HG02884 (cell line): ENCODE measurements at regions not wholly inside any gene's neighbourhood (a gene's known extent, or its start where the extent isn't known, plus 50 kb on each side); places are given as distances from the start of the nearest gene placed in this dataset.
"Not testable (repeated sequence)": the region's sequence is repeated elsewhere in the genome, so short reads cannot be mapped to it uniquely, and the experiment has no call there.

Experiments
- ATAC-seq: cut with Tn5 transposase; IDR thresholded peaks from one replicate; pipeline ENCODE4 v1.9.1; 2021; ENCODE audit warnings: mild to moderate bottlenecking, moderate library complexity; ENCODE audit not compliant: unreplicated experiment

DNA sequence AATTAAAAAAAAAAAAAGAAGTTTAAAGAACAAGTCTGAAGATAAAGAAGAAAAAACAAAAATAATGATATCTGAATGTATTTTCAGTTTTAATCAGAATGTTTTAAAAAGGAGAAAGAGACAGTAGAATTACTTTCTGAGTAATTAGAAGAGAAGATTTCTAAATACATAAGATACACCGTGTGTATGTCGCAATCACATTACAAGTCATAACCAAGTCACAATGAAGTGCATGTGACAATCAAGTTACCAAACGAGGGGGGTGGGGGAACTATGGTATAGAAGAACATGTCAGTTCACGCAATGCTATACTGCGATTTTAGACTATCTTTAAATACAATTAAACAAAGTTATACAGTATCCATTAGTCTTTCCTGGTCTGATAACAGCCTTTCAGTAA is 1464.1 kb upstream of the FLRT2 start:
- ATAC-seq, result no peak

DNA sequence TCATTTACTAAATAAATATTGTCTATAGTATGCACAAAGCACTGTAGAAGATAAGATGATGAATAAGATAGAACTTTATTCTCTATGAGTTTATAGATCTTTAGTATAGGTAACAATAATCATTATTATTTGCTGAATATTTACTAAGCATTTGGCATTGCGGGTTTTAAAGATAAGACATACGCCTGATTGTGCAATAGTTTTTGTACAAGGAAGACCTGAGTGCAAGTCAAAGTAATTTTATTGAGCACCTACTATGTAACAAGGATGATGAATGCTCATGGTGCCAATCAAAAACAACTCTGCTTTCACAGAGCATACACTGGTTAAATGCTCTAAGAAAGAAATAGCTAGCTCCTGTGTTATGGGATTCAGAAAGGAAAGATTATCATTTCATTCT is 1461.7 kb upstream of the FLRT2 start:
- no peak for ATAC-seq

DNA sequence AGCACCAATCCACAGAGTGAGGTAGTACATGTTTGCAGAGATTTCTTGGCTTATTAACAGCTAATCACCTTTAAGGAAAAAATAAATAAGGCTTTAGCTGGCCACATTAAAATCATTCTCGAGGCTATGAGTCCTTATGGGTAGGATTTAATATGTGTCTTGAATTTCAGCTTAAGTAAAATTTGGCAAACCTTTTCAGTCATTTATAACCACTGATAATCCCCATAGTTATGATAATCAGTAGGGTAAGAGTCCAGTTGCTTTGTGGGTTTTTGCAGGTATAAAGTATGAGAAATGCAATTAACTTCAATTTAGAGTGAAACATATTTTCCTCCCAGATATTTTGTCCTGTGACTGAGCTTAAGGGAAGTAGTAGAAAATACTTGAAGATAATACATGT is 1458.9 kb upstream of the FLRT2 start:
- no peak for ATAC-seq

DNA sequence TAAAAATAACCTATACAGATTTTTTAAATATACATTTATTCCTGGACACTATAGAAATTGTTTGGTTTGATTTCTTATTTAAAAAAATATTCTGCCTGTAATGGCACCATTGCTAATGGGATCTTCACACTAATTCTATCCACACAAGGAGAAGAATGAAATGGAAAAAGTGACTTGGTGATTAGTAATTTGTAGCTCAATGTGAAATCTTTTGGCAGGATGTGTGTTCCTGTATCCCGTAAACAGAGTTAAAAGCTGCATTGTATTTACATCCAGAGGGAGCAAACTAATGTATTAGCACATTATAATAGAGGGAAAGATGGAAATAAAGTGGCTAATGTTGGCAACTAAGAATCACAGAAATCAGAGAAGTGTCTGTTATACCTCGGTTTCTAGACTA is 1455.3 kb upstream of the FLRT2 start:
- ATAC-seq, result no peak

DNA sequence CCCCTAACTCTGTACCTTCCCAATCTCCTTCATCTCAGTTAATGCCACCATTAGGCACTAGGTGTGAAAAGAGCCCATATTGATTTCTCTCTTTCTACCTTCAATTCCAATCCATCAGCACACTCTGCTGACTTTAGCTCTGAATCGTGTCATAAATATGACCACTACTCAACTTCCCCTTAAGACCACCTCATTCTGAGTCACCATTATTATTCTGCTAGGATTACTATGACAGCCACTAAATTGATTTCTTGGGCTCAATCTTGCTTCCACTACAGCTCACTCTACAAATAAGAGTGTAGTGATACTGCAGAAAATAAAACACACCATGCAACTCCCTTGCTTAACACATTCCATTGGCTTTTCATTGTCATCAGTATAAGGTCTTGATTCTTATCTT is 1449.0 kb upstream of the FLRT2 start:
- ATAC-seq, result no peak

DNA sequence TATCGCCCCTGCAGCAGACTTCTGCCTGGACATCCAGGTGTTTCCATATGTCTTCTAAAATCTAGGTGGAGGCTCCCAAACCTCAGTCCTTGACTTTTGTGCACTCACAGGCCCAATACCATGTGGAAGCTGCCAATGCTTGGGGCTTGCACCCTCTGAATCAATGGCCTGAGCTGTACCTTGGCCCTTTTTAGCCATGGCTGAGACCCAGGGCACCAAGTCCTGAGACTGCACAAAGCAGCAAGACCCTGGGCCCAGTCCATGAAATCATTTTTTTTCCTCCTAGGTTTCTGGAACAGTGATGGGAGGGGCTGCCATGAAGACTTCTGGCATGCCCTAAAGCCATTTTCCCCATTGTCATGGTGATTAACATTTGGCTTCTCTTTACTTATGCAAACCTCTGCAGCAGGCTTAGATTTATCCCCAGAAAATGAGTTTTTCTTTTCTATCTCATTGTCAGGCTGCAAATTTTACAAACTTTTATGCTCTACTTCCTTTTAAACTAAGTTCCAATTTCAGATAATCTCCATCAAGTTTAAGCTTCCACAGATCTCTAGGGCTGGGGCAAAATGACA is 1445.8 kb upstream of the FLRT2 start:
- no peak for ATAC-seq

DNA sequence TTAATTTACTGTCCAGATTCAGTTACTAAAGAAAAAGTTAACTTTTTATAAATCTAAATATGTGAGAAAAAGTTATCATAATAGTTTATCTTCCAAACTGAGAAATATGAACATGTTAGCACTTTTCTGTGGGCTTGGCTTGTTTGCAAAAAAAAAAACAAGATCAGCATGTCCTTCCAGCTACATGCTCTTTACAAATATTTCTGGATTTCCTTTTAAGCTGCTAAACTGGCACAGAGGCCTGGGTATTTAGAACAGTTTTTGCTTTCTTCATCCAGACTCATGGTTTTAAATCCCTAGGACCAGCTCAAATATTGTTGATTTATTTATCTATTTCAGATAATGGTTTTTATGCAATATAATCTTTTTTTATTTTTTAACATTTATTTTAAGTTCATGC is 1444.5 kb upstream of the FLRT2 start:
- ATAC-seq, result no peak

DNA sequence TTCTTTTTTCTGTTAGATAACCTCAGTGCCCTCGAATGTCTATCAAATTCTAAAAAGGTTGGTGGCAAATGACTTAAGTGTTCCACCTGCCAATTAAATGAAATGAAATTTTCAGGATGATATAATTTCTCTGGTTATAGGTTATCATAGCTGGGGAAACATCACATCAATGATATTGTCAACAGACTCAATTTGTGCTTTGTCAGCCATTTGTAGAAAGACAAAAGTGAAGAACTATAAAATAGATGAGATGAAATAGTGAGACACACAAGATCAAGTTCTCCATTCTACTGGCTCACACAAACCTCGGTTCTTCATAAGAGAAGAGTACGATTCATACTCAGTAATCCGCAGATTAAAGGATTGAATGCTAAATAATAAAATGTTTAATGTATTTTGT is 1443.2 kb upstream of the FLRT2 start:
- no peak for ATAC-seq

DNA sequence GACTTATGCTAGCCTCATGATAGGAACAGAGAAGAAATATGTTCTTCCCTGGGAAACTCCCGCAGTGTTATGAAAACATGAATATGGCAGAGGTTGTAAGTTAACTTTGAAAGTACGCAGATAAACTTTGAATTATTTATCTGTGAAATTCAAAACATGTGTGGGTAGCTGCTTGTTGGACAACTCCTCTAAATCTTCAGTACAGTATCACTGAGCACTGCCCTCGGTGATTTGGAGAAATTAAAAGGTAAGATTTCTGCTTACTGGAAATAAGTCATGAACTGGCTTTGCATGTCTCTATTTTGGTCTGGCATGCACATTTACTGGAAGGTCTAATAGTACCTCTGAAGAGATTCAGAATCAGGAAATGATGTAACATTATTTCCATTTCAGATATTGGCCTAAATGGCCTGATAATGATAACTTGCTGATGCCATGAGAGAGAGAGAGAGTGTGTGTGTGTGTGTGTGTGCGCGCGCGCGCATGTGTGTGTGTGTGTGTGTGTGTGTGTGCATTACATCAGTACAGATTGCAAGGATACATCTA is 1441.9 kb upstream of the FLRT2 start:
- ATAC-seq, result no peak

DNA sequence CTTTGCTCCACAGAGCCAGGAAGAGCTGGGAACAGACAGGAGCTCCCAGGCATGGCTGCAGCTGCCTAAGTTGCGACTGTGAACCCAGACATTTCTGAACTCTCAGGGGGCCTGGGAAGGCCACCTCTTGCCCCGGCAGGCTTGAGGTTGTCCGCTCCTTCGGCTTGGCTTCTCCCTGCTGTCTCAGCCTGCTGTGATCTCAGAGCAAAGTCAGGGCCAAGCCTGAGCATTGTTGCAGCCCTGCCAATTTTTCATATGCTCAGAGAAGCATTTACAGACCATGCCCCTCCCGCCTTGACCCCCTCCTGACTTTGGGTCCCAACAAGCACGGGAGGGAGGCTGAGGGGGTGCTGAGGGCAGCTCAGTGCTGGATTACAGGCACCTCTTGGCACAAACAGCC is 1439.1 kb upstream of the FLRT2 start:
- ATAC-seq, result no peak

DNA sequence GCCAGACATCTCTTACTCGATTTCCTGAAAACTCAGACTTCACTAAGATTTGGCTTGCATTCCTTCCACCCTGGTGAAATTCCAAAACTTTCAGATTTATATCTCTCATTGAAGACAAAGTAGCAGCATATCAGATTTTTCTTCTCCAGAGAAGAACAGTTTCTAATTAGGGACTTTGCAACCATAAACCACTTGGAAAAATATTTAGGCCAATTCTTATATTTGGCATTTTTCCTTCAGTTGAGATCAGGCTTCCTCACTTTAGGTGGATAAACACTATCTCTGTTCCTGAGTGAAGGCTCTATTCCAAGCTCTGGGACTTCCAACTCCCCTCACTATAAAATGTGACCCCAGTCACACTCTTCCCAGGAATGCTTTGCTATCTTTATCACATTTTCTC is 1434.3 kb upstream of the FLRT2 start:
- no peak for ATAC-seq

DNA sequence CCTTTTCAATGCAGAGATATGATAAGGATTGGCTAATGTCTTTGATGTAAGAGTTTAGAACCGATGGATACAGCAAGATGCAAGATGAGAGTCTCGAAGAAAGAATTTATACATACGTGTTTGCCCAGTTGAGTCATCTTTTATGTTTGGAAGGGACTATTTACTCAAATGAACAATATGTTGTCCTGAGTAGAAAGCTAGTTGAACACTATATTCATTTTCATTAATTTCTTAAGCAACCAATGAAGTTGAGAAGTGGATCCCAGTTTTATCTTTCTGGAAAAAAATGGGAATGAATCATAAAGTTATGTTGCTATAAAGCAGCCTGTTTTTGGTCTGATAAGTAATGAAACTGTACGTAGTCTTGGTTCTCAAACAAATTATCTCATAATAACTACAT is 1431.7 kb upstream of the FLRT2 start:
- no peak for ATAC-seq

DNA sequence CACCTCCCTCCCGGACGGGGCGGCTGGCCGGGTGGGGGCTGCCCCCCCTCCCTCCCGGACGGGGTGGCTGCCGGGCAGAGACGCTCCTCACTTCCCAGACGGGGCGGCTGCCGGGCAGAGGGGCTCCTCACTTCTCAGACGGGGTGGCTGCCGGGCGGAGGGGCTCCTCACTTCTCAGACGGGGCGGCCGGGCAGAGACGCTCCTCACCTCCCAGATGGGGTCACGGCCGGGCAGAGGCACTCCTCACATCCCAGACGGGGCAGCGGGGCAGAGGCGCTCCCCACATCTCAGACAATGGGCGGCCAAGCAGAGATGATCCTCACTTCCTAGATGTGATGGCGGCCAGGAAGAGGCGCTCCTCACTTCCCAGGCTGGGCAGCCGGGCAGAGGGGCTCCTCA is 1430.4 kb upstream of the FLRT2 start:
- ATAC-seq, result not testable (repeated sequence)

DNA sequence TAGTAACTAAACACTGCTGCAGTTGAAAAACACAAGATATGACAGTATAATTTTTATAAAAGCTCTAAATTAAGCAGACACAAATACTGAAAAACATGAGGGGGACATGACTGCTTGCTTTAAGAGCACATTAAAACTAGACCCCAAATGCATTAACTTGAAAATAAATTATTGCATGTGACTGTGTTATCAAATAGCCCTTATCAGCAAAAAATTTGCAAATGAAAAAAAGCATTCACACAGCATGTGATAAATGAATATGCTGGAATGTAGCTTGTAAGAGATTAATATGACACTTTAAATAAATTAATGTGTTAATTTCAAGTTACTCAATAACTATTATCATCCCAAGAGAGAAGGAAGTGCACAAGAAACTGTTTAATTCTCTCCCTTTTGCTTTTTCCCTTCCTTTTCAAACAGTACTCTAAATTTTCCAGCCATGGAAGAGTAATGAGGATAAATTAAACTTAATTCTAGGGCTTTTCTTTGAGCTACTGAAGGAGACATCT is 1422.1 kb upstream of the FLRT2 start:
- ATAC-seq, result no peak

DNA sequence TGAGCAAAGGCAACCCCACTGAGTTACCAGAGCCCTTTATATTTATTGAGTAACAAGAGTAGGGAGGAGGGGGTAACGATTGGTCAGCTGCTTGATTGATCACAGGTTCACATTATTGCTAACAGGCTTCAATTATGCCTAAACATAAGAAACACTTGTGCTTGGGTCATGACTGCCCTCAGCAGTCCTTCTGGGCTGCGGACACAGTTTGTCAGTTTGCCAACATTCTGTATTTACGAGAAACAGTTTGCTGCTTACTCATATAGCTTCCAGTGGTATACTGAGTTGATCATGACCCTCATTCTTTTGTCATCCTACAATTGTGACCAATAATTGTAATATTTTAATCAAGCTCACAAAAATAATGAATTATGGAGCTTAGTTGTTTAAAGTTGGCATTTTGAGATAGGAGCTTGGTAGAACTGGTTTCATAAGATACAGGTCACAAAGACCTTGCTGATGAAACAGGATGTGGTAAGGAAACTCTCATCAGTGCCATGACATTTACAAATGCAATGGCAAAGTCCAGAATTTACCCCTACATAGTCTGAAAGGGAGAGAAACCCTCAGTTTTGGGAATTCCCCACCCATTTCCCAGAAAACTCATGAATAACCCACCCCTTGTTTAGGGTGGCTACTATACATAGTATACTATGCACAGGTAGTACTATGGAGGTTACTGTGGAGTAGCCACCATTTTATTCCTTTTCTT is 1421.0 kb upstream of the FLRT2 start:
- ATAC-seq, result no peak

DNA sequence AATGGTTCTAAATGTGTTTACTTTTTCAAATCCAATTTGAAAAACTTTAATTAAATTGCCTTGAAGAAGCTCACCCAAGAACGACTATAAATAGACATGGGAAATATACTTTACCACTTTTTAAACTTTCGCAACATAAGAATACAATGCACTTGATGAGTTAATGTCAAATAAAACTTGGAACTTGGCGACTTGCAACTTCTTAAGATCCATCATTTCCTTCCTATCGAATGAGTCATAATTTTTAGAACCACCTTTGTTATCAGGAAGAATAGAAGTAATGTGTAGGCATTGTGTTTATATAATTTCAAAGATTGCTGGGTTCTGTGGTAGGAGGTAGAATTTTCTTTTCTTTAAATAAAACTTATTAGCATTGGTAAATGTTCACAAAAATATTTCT is 1417.4 kb upstream of the FLRT2 start:
- ATAC-seq, result no peak

DNA sequence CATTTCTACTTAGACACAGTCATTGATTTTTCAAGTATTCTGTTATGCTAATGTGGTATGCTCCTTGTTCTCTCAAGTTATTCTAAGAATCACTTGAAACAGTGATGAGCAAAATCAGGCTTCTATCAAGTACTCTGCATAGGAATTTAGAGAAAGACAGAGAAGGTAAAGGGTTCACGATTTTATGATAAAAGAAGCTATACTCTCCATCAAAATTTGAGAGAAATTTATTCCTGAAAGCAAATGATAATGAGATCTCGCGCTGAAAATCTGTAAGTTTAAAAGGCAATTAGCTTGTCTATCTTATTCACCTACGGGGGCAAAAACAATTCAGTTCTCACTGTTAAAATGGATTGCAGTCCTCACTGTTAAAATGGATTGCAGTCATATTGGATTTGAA is 1404.3 kb upstream of the FLRT2 start:
- ATAC-seq, result no peak

DNA sequence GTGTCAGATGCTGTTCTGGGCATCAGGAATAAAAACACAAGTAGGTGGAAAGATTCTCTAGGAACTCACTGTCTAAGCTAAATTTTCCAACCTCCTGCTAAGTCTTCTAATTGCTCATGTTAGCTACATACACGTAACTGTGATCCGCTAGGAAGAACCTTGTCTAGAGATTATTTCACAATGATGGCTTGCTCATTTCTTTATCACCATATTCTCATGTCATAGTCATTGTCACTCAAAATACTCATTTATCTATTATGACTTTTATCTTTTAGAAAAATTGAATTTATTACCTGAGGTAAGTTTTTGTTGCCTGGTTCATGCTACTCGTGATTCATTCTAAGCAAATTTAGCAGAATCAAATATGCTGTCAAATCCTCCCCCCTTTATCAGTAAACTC is 1402.4 kb upstream of the FLRT2 start:
- ATAC-seq, result no peak

DNA sequence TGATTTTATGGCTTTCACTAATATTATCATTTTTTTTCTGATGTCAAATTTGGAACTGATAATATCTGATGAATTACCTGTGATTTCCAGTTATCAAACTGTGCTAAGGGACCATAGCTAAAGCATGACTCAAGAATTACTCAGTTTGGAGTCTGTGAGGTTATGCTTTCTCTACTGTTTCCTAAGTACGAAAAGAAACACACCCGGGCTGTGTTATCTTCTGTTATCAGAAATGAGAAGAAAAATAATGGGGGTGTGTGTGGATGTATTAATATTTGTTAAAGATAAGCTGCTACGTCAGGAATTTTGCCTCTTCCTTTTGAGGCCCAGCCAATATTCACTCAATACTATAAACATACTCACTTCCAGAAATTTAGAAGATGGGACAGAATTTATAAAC is 1401.9 kb upstream of the FLRT2 start:
- ATAC-seq, result no peak

DNA sequence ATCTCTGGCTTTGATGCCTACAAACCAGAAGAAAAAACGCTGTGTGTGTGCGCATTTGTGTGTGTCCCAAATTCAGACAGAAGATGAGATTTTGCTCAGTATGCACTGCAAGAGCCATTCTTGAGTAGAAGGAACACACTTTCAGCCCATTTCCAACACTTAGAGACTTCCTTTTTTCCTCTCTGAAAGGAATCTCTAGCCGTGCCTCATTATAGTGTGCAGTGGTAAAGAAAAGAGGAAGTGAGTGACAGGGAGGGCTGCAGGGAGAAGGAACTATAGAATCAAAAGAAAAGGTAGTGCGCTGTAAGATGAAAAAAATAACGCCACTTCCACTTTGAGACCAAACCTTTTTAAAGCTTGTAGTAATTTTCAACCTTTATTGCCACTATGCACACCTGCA is 1400.9 kb upstream of the FLRT2 start:
- ATAC-seq, result no peak

DNA sequence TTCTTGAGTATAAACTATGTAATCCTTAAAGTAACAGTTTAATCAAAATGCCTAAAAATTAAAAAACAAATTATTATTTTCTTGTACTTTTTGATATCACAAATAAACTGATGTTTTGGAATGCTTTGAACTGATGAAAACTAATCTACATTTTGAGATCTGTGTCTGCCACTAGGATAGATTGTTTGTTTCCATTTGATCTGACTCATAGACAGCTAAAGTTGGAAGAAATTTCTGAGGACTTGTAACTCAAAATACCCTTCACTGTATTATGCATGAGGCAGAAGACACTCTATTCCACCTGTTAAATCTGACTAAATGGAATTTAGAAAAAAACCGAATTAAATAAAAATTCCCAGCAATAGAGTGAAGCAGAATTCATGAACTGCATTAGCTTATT is 1400.0 kb upstream of the FLRT2 start:
- no peak for ATAC-seq

DNA sequence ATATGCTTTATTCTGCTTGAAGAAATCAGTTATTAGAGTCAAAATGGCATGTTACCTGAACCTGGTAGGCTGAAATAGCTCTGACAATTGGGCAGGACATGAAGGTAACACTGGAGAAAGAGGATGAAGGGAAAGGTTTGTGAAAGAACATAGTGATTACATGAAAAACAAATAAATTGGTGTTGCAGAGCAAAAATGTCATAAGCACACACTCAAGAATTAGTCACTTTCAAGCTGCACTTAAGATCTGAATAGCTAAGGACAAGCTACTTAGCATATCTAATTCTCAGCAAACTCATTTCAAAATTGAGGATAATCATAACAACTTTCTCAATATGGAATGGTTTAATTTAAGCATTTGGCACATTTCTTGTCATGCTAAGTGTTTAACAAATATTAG is 1398.0 kb upstream of the FLRT2 start:
- ATAC-seq, result no peak

DNA sequence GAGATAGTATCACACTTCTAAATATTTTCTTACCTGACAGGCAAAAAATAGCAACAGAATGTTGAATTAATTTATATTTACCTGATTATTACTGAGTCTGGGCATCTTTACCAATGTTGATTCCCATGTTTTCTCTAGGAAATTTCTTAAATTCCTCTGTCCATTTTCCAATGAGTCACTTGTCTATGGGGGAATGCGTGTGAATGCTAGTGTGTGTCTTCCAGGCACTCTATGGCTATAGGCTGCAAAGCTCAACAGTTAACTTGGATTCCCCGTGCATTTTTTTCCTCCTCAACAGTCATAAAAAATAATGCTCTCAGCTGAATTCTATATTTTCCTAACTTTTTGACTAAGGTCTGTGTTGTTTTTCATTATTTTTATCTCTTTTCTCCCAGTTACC is 1385.8 kb upstream of the FLRT2 start:
- ATAC-seq, result no peak
